Femur (tissue), 1 donor: ENCODE measurements at regions not wholly inside any gene's neighbourhood (a gene's known extent, or its start where the extent isn't known, plus 50 kb on each side); places are given as distances from the start of the nearest gene placed in this dataset.
"Not testable (repeated sequence)": the region's sequence is repeated elsewhere in the genome, so short reads cannot be mapped to it uniquely, and the experiment has no call there.

Experiments
- DNase-seq: peaks from one replicate; pipeline ENCODE4 v3.0.0-alpha.2; 2017

DNA sequence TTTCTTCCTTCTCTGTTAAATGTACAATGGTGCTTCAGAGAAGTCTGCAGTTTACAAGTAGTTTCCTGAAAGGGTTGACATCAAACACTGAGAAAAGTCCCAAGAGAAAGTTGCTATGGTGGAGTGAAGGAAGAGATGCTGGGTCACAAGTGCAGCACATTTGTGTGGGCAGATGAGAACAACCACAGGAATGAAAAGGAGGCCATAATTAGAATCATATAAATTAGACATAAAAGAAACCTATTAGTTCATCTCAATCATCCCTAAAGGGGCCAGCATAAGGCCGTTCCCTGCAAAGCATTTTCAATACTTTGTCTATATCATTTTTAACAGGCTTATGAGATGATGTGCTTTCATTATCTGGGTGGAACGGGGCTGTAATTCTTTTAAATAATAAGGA lies 359.2 kb downstream of the IRS2 start:
- DNase-seq: no peak

DNA sequence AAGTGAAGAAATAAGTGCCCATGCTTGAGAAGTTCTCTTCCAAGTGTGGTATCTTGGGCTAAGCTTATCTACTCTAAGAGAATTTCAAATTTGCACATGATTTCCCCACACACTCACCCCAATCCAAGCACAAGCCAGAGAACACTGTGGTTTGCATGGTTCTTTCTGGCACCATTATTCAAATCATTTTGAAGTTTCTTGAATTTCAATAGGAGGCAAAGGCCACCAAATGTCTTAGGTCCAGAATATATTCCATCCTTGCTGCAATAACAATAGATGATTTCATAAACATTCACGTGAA lies 359.7 kb downstream of the IRS2 start:
- DNase-seq: no peak

DNA sequence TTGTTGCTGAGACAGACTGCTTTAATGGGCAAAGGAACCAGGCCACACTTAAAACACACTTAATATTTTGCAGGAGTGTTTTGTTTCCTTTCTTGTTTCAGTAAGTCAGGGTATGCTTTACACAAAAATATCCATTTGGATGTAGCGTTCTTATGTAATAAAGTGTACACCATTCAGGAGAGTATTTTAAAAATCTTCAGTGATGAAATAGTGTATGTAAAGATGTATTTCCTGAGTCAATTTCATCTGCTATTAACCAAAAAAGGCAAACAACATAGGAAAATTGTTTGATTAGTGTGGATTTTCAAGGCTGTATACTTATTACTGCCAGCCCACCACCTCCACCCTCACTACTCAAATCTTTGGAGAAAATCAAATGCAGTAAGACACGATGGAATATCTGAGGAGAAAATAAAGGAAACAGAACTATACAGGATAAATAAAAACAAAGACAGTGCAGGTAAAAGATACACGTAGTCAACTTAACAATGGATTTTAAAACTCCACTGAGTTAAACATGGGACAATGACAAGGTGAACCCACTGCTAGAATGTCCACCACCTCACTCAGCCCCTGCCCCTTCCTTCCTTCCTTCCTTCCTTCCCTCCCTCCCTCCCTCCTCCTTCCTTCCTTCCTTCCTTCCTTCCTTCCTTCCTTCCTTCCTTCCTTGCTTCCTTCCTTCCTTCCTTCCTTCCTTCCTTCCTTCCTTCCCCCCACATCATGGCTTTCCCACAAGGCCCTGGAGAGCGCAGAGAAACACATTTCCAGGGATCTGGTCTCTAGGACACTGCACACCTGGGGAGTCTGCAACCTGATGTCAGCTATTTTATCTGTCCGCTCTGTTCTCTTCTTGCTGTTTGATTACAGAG lies 360.3 kb downstream of the IRS2 start:
- no peak for DNase-seq

DNA sequence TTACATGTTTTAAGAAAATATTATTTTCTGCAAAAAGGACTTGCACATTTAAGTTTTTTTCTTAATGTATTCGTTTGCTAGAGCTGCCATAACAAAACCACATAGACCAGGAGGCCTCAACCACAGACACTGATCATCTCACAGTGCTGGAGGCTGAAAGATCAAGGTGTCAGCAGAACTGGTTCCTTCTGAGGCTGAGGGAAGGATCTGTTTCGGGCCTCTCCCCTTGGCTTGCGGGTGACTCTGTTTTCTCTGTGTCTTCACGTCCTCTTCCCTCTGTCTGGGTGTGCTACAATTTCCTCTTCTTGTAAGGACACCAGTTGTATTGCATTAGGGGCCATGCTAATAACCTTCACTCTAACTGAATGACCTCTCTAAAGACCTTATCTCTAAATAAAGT lies 364.2 kb downstream of the IRS2 start:
- DNase-seq: no peak

DNA sequence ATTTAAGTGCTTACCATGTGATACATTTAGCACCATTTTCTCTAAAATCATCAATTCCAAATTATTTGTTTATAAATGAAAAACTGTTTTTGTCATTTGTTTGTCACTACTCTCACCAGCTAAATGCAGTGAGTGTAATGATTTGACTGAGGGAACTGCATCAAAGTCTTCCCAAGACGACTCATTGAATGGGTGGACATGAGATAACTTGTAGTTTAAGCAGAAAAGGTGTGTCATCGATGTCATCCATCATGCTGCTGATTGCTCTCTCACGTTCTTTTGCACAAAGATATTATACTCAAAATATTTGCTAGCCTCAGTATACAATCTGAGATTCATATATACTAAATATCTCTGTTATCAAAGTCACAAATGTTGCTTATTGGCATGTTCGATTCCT lies 366.5 kb downstream of the IRS2 start:
- no peak for DNase-seq

DNA sequence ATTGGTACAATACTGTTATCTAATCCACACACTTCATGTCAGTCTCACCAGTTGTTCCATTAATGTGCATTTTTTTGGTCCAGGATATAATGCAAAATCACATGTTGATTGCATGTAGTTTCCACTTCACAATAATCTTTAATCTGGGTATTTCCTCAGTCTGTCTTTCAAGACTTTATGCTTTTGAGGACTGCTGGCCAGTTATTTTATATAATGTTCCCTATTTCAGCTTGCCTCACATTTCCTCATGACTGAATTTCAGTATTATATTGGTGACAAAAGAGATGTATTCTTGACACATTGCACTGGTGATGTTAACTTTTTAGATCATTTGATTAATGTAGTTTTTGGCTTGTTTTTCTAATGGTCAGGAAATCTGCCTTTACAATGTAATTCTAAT lies 368.3 kb downstream of the IRS2 start:
- DNase-seq: no peak

DNA sequence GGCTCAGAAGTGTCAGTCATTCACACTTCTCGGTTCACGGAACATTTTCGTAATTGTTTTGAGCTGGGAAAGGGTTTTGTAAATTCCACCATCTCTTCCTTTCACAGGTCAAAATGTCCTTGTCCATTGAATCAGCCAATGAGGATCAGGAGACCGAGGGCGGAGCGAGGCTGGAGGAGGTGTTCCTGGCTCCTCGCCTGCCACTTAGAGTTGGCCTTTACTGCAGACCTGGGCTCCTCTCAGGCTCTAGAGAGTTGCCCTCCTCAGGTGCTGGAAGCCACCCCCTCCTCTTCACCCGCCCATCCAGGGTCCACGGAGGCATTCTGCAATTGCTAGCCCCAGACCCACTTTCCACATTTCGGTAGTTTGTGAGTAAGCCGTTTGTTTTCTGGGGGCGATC lies 370.4 kb downstream of the IRS2 start:
- no peak for DNase-seq

DNA sequence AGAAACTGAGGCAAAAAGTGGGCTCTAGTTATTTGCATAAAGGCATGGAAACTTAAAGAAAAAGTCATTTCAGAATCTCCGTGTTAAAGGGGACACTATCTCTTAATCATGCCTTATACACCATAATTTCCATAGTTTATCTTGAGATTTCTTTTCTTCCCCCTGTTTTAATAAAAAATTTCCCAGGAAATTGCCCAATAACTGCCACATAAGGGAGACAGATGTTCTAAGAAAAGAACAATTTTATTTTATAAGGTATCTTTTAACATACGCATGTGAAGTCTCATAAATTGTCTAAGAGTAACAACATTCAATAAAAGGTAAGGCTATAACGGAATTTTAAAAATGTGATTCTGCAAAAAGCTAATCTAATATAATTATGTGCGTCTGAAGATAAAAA lies 371.3 kb downstream of the IRS2 start:
- no peak for DNase-seq

DNA sequence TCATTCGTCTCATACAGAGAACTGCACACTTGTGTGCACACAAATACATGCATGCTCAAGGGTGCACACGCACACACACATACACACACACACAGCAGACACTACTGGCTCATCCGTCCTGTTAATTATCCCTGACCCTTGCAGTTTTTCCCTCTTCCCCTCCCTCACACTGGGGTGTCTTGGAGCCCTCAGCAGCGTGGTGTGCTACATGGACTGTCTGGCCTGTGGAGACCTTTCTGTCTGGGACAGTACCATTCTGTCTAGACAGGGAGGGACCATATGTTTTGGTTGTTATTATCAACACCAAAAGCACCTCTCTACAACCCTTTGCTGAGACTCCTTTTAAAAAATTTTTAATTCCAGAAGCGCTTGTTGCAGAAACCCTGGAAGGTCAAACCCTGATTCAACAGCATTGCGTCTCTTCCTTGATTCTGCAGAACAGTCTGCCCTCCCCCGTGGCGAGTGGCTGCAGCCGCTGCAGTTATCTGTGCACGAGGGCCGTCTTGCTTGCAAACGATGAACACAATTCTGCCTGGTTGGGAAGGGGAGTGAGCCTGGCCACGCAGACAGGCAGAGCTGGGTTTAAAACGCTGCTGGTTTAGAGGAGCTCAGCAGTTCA lies 374.0 kb downstream of the IRS2 start:
- DNase-seq: peak; percentile 72

DNA sequence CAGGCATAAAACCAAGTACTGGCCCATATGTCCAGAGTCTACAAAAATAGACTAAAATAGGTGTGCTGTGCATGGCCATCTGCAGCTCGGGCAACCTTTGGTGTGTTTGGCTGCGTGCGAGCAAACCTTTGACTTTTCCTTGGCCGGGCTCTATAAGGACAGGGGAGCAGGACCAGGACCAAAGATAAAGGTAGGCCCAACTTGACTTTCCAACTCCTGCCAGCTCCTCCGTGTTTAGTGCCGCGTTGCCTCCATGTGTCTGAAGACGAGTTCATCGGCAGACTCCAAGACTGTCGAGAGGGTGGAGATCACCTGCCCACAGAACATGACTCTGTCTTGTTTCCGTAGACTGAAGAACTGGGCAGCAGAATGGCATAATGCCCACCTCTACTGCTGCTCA lies 375.5 kb downstream of the IRS2 start:
- no peak for DNase-seq

DNA sequence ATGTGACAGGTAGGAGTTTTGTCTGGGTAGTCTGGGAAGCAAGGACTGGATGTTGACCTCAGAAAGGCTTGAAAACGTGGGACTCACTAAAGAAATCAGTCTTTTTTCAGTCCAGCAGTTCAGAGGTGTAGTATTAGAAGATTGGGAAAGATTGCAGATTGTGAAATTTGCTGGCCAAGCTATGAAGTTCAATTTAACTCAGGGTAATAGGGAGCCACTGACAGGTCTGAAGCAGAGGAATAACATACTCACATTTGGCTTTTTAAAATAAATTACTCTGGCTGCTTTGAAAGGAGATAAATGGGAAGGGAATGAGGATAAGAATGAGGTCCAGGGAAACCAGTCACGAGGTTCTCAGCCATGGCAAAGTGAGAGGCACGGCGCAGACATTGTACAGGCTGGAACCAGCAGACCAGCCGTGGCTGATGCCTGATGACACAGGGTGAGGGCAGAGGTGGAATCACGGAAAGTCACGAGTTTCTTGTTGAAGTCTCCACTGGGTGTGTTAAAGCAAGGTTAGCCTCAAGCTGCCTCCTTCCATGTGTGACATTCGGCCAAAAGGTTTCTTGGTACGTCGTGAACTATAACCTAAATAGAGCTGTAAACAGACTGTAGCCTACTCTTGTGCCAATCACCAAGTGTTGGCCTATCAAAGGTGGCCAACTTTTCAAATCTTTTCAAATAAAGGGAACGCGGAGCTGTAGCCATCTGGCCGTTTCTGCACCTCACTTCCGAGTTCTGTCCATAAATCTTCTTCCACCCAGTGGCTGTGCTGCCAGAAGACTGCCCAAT lies 377.6 kb downstream of the IRS2 start:
- DNase-seq: no peak

DNA sequence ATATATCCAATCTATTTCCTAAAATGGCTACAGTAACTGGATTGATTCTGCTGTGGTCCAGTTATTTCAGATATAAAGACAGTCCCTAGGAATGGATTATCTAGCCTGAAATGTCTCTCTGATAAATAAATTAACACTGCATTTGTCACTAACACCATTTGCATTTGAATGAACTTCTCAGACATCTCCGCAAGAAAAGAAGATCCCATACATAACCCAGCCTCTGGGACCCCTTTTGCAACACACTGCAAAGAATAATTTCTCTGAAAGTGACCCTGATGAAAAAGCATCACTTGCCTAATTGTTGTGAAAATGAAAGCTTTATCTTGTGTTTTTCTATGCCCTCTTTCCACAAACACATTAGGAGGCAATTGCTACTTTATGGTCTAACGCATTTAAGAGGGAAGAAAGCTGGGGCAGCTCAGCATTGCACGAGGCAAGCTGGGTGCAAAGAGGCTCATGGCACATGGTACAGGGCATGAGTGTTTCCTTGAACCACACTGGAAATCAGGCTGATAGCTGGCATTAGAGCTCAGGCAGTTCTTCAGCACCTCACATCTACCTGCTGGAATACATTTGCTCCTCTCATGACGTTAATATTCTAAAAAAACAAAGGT lies 379.9 kb downstream of the IRS2 start:
- DNase-seq: no peak

DNA sequence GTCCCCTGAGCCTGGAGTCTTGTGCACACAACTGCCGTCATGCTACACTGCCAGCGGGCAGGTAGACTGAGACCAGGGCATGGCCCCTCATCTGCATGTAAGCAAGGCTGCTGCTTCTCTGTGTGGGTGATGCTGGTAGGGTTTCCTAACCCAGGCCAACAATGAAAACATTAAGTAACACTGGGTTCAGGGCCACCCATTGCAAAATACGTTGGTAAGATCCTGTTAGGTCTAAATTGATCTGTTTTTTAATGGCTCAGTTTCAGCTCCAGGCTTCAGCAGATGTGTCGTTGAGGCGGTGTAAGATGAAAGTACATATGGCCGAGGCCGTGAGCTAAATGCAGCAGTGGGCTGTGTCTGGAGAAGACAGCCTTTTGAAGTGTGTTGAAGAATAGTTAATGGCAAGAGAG lies 383.4 kb downstream of the IRS2 start:
- no peak for DNase-seq

DNA sequence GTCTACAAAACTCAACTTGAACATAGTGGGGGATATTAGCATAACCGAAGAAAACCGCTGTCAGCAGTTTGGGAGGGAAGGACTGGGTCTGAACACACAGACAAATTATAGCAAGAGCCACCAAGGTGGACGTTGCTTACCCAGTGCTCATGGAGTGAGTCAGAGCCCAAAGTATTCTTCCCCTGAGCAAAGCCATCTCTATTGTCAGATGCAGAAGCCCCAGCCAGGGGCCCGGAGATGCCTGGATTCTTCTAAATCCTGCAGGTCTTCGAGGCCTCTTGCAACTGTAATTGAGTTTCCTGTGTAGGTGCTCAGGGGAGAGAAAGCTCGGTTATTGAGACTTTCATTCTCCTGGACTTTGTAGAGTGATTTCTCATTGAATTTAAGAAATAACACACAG lies 384.5 kb downstream of the IRS2 start:
- DNase-seq: no peak

DNA sequence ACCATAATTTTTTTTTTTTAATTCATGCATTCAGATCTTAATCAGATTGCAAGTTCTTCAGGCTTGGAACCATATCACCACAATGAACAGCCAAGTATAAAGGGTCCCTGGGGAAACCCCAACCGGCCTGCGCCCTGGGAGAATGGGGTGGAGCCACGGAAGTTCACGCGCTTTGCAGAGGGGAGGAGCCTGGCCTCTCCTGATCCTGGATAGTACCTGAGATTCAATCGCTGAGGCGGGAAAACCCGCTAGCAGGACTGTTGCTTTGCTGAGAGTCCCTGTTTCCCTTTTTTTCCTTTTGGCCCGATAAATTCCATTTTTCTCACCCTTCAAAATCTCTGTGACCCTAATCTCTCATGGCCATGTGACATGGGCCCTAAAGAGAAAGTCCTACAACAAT lies 385.1 kb downstream of the IRS2 start:
- no peak for DNase-seq

DNA sequence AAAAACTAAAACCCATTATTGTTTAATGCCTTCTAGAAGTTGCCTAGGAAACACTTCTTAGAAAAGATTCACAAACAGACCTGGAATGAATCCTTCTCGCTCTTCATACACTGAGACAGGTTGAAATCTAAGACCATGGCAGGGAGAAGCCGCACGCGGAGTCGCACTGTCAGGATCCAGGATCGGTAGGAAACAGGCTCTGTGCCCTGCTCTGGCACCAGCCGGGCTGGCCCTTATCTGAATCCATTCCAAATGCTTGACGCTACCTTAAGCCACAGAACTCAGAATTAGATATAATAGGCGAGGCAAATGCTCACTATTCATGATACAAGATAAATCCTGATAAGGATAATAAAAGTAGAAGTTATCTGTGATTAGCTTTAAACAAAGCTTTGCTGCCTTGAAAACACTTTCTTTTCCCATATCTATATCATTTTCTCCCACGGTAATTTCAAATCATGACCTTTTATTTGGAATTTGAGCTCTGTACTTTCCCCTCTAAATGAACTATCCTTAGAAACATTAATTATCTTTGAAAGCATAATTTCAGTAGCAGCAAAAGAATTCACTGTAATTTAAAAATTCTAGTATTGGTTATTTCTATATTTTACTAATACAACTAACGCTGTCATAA lies 385.6 kb downstream of the IRS2 start:
- no peak for DNase-seq

DNA sequence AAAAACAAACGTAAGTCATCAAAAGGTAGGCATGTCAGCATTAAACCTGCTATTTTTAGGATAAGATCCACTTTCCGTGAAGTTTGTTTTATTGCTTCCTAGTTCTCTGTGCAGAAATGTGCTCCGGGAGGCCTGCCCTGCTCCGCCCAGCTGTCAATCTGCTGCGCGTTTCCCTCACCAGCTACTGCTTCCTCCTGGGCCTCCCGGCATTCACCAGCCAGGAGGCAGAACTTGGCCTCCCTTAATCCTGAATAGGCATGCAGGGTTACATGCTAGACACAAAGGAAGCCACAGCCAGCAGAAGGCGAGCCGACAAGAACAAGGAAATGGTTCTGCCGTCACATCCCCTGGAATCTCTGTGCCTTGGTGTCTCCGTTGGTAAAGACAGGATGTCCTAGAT lies 386.2 kb downstream of the IRS2 start:
- no peak for DNase-seq

DNA sequence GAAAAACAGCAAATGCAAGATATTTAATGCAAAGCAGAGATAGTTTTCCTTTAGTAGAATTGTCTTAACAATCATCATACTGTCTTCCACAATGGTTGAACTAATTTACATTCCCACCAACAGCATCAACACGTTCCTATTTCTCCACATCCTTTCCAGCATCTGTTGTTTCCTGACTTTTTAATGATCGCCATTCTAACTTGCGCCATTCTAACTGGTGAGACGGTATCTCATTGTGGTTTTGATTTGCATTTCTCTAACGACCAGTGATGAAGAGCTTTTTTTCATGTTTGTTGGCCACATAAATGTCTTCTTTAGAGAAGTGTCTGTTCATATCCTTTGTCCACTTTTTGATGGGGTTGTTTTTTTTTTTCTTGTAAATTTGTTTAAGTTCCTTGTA lies 388.3 kb downstream of the IRS2 start:
- not testable (repeated sequence) for DNase-seq

DNA sequence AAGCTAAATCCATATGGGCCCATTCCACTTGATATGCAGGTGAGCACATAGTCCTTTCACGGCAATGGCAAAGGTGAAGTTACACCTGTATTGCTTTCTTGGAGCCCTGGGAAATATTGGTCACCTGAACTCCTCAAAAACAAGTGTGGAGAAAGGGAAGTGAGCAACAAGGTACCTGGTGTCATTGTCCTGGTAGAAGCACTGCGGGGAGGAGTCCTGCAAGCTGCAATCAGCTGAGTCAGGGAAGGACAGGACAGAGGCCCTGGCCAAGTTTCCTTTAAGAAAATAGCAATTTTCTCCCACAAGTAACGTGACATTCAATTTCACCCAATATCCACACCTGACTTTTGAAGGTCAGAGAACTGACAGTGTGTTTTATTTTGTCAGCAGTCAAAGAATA lies 389.1 kb downstream of the IRS2 start:
- no peak for DNase-seq

DNA sequence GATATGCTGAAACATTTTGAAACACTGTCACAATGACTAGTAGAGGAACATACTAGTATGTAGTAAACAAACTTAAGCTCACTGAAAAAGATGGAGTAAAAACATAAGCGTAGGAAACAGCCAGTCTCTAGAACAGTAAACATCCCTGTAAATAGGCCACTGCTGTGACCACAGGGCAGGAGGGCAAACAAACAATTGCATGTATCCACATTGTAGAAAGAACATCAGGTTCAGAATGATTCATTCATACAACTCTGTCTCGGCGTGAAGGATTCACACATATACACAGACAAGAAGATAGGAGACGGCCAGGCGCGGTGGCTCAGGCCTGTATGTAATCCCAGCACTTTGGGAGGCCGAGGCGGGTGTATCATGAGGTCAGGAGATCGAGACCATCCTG lies 390.1 kb downstream of the IRS2 start:
- no peak for DNase-seq

DNA sequence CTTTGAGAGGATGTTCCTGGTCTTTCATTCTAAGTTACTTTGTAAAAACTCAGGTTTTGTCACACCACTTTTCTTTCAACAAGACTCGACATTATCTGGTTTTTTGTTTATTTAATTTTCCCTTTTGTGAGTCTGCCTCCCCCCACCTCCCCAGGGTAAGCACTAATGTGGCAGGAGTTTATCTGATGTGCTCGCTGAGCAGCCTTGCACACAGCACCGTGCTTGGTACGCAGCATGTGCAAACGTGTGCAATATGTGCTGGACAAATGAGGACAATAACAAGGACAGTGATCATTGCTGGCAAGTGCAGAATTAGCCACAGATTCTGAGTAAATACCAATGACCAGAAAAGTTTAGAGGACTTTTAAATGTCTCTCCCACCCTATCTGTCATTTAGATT lies 391.4 kb downstream of the IRS2 start:
- DNase-seq: no peak

DNA sequence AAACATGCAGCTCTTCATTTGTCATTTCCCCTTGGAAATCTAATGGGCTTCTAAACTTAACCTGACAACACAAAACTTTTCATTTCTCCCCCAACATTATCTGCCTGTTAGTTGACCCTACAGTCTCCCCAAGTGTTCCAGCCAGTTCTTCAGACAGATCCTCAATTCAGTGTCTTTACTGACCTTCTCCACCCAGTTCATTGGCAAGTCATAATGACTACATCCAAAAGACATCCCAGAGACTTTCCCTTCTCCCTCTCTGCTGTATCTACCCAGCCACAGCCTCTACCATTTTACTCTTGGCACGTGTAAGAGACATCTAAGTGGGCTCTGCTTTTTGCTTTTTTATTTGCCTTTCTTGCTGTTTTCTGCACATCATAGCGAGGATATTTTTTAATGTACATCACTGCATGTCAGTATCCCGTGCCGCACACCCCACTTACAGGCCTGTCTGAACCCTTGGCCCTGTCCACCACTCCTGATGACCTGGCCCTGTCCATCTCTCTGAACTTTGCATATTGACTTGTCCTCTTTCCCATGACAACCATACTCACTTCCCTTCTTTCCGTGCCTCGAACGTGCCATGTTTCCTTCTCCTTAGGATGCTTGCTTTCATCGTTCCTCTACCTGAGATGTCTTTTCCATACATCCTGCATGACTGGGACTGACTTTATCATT lies 391.9 kb downstream of the IRS2 start:
- no peak for DNase-seq

DNA sequence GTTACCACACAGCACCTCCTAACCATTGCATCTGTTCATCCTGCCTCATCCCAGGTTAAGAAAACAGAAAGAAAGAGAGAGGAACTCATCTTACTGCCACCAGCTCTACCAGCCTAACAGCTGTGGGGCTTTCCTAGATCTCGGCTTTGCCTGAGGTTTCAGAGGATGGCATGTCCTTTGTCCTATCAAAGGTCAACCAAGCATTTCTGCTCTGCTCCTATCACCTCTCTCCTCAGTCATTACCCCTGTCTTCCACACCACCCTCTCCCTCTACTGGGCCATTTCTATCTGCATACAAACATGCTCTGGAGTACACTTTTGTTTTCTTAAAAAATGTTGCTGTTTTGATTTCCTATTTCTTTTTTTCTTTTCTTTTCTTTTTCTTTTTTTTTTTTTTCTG lies 393.3 kb downstream of the IRS2 start:
- DNase-seq: no peak
